DND-41 (cell line): ENCODE measurements at regions not wholly inside any gene's neighbourhood (a gene's known extent, or its start where the extent isn't known, plus 50 kb on each side); places are given as distances from the start of the nearest gene placed in this dataset.

ENCODE experiments used
- EZH2 ChIP-seq: IDR thresholded peaks from 3 replicates; pipeline ENCODE4 v1.6.1; 2012; ENCODE audit warnings: borderline replicate concordance, low read depth, mild to moderate bottlenecking, moderate library complexity, low read length, inconsistent platforms; ENCODE audit not compliant: severe bottlenecking
- TF ChIP-seq, protein P1 (sequence below): IDR thresholded peaks from 2 replicates; pipeline ENCODE4 v1.5.1; 2012; ENCODE audit warnings: borderline replicate concordance, low read length, moderate library complexity, mild to moderate bottlenecking; ENCODE audit not compliant: poor library complexity, severe bottlenecking; ENCODE audit errors: extremely low read depth

DNA sequence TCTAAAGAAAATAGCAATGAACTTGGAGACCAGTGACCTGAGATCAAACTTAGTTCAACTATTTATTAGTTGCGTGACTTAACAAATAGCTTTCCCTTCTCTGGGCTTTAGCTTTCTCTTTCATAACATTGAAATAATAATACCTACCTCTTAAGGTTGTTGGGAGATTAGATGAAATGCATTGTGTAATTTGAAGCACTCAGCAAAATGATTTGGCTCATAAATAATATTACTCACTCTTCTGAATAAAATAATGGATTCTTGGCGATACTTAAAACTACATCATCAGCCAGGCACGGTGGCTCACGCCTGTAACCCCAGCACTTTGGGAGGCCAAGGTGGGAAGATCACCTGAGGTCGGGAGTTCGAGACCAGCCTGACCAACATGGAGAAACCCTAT, 556.2 kb upstream of the JARID2 start:
- TF ChIP-seq, protein P1, sequence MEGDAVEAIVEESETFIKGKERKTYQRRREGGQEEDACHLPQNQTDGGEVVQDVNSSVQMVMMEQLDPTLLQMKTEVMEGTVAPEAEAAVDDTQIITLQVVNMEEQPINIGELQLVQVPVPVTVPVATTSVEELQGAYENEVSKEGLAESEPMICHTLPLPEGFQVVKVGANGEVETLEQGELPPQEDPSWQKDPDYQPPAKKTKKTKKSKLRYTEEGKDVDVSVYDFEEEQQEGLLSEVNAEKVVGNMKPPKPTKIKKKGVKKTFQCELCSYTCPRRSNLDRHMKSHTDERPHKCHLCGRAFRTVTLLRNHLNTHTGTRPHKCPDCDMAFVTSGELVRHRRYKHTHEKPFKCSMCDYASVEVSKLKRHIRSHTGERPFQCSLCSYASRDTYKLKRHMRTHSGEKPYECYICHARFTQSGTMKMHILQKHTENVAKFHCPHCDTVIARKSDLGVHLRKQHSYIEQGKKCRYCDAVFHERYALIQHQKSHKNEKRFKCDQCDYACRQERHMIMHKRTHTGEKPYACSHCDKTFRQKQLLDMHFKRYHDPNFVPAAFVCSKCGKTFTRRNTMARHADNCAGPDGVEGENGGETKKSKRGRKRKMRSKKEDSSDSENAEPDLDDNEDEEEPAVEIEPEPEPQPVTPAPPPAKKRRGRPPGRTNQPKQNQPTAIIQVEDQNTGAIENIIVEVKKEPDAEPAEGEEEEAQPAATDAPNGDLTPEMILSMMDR, result no peak
- TF ChIP-seq EZH2, result no peak
